ENCODE measurements at regions not wholly inside any gene's neighbourhood (a gene's known extent, or its start where the extent isn't known, plus 50 kb on each side); places are given as distances from the start of the nearest gene placed in this dataset.

DNA sequence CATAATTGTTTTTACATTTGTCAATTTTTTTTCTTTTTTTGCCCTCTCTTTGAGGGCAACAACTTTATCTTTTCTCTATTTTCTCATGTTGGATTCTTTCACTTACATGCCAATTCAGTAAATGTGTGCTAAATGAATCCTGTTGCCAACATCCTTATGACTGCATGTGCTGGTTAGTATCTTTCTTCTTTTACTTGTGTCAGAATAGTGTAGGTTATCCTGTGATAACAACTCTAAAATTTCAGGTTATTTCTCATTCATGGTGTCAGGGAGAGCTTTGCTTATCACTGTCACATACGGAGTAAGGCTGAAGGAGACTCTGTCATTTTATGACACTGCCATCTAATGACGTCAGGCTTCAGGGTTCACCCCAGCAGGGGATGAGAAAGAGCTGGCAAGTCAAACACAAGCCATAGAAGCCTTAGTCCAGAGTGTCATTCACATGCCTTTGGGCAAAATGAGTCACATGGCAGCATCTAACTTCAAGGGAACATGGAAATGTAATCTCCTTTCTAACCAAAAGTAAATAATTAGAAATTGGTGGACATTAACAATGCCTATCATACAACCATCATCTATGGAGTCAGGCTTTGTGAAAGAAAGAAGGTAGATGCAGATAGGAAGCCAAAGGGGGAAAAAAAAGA, 242.5 kb upstream of the ATP2B1 start:
- H3K4me3 Mint-ChIP-seq: no peak overlapping the region
- TF ChIP-seq, protein P1, sequence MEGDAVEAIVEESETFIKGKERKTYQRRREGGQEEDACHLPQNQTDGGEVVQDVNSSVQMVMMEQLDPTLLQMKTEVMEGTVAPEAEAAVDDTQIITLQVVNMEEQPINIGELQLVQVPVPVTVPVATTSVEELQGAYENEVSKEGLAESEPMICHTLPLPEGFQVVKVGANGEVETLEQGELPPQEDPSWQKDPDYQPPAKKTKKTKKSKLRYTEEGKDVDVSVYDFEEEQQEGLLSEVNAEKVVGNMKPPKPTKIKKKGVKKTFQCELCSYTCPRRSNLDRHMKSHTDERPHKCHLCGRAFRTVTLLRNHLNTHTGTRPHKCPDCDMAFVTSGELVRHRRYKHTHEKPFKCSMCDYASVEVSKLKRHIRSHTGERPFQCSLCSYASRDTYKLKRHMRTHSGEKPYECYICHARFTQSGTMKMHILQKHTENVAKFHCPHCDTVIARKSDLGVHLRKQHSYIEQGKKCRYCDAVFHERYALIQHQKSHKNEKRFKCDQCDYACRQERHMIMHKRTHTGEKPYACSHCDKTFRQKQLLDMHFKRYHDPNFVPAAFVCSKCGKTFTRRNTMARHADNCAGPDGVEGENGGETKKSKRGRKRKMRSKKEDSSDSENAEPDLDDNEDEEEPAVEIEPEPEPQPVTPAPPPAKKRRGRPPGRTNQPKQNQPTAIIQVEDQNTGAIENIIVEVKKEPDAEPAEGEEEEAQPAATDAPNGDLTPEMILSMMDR (IDR thresholded peaks at IDR 0.05): no peak
- no peak for DNase-seq
- H3K36me3 Mint-ChIP-seq (ENCODE audit: low read depth): no peaks in the 10 kb centered on the region
- peaks cover 45% of the 10 kb centered on the region for H3K4me1 Mint-ChIP-seq
- H3K27me3 Mint-ChIP-seq (ENCODE audit: low read depth, poor library complexity): no peaks in the 10 kb centered on the region
- H3K27ac Mint-ChIP-seq: no peak overlapping the region
- H3K9me3 Mint-ChIP-seq: no peaks in the 10 kb centered on the region

DNA sequence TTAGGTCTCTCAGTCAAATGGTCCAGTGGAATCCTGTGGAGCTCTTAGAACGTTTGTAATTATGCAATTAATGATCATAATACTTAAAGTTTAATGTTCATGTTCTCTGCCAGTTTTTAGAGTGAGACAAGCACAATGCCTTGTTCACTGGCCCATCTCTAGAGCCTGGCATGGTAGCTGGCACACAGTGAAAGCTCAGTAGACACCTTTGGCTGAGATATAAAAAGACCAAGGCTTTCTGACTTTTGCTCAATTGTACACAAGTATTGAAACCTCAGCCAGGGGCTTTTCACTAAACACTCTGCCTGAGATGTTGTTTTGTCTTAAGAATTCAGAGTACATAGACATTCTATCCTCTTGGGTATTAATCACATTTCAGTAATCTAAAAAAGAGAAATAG, 241.8 kb upstream of the ATP2B1 start:
- Mint-ChIP-seq H3K27ac (no peak overlapping the region), H3K36me3 (ENCODE audit: low read depth) (no peaks in the 10 kb centered on the region), H3K9me3 (no peaks in the 10 kb centered on the region), H3K27me3 (ENCODE audit: low read depth, poor library complexity) (no peaks in the 10 kb centered on the region), H3K4me3 (no peak overlapping the region), H3K4me1 (peaks cover 45% of the 10 kb centered on the region)
- no peak for DNase-seq
- TF ChIP-seq, protein P1 (IDR thresholded peaks at IDR 0.05): no peak

GRCh38 chr12:89949457-89950195, 241.0 kb upstream of the ATP2B1 start:
- Mint-ChIP-seq H3K4me3 (no peak overlapping the region), H3K4me1 (peaks cover 45% of the 10 kb centered on the region)

GRCh38 chr12:89948271-89949175, 239.9 kb upstream of the ATP2B1 start:
- Mint-ChIP-seq H3K9me3 (no peaks in the 10 kb centered on the region), H3K27ac (peak overlapping the region; percentile 19), H3K4me1 (peaks cover 45% of the 10 kb centered on the region)

More at GRCh38 chr12:89949457-89950195, 241.0 kb upstream of the ATP2B1 start:
- Mint-ChIP-seq H3K36me3 (ENCODE audit: low read depth) (no peaks in the 10 kb centered on the region), H3K9me3 (no peaks in the 10 kb centered on the region), H3K27me3 (ENCODE audit: low read depth, poor library complexity) (no peaks in the 10 kb centered on the region), H3K27ac (no peak overlapping the region)
- DNase-seq: no peak
- TF ChIP-seq, protein P1 (IDR thresholded peaks at IDR 0.05): no peak

GRCh38 chr12:89947437-89948270, 239.0 kb upstream of the ATP2B1 start:
- TF ChIP-seq, protein P1 (IDR thresholded peaks at IDR 0.05): no peak
- Mint-ChIP-seq H3K9me3 (no peaks in the 10 kb centered on the region), H3K27me3 (ENCODE audit: low read depth, poor library complexity) (no peaks in the 10 kb centered on the region), H3K27ac (peak overlapping the region; percentile 86), H3K4me3 (peak overlapping the region; percentile 8), H3K4me1 (peaks cover 45% of the 10 kb centered on the region), H3K36me3 (ENCODE audit: low read depth) (no peaks in the 10 kb centered on the region)
- no peak for DNase-seq

More at GRCh38 chr12:89948271-89949175, 239.9 kb upstream of the ATP2B1 start:
- no peak overlapping the region for H3K4me3 Mint-ChIP-seq
- TF ChIP-seq, protein P1 (IDR thresholded peaks at IDR 0.05): no peak
- H3K36me3 Mint-ChIP-seq (ENCODE audit: low read depth): no peaks in the 10 kb centered on the region
- H3K27me3 Mint-ChIP-seq (ENCODE audit: low read depth, poor library complexity): no peaks in the 10 kb centered on the region
- no peak for DNase-seq

Measured in nephron progenitor cell (in vitro differentiated cells).